ENCODE measurements at regions not wholly inside any gene's neighbourhood (a gene's known extent, or its start where the extent isn't known, plus 50 kb on each side); places are given as distances from the start of the nearest gene placed in this dataset.
"Not testable (repeated sequence)": the region's sequence is repeated elsewhere in the genome, so short reads cannot be mapped to it uniquely, and the experiment has no call there.

DNA sequence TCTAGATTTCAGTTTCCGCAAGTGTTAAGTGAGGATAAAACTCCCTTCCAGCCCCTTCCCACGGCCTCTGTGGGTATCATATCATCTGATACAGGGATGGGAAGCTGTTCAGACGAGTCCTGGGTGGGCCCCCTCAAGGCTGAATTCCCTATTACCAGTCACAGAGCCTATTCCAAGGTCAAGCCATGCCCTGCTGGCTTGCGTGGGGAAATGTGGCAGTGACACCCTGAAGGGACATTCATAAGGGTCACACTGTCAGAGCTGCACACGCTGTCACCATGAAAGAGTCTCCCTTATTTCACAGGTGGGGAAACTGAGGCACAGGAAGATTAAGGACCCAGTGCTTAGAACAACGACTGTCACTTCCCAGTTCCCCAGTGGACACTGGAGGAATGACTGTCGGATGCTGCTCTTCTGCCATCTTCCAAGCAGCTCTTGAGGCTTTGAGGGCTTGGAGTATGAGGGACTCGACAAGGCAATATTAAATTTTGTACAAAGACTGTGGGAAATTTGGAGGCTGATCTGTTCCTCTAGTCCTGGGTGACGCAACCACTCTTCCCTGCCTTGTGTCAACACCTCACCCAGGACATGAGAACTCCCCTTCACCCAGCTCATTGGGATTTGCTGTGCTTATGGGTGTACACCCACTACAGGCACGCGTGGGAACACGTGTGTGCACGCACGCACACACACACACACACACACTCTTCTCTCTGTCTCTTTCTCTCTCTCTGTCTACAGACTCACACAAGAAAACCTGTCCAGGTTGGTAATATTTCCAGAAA lies 386.0 kb downstream of the RPS24 start:
- DNase-seq, result no peak

DNA sequence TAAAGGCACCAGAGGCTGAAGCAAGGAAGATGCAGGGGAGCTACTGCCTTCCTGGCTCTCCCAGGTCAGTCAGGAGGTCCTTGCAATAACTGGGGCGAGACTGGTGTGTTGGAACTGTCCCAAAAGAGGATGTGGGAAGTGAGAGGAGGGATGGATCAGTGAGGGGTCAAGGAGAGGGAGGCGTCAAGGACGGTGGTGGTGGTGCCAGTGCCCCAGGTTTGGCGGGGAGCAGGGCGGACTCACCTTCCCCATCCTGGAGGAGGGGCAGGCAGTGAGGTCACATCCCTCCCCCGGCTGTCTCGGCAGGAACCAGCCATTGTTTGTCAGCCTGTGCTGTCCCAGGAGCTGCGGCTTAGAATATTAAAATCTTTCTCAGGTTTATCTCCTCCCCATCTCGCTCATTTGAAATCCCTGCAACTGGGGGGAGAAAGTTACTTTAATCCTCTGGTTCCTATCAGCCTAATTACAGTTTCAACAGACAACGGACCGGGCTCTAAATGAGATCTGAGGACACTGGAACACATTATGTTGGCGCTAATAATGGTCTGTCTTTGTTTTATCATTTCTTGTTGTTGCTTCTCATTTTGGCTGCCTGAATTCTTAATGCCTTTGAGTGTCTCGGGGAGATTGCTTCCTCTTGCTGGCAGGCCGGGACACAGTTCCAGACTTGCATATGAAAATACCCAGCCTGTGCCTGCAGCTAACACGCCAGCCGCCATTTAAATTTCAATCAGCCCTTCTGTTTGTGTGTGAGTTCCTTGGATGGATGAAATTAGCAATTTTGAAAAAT lies 387.5 kb downstream of the RPS24 start:
- no peak for DNase-seq

DNA sequence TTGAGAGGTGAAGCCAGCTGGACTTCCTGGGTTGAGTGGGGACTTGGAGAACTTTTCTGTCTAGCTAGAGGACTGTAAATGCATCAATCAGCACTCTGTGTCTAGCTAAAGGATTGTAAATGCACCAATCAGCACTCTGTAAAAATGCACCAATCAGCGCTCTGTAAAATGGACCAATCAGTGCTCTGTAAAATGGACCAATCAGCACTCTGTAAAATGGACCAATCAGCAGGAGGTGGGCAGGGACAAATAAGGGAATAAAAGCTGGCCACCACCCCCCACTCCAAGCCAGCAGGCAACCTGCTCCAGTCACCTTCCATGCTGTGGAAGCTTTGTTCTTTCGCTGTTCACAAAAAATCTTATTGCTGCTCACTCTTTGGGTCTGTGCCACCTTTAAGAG lies 390.4 kb downstream of the RPS24 start:
- DNase-seq, result not testable (repeated sequence)

DNA sequence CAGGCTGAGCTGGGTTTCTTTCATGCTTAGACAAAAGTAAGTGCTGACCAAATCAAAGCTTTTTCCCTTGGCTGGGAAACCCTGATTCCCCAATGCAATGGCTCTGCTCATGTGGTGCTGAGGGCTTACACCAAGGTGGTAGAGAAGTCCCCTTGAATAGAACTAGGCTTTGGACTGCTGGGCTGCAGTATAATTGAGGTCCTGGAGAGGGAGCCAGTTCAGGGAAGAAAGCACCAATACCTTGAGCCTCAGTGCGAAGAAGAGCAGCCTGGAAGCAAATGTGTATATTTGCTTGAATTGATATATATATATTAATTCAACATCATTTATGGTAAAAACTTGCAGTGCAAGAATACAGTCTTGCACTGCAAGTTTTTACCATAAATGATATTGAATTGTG lies 391.1 kb downstream of the RPS24 start:
- DNase-seq, result no peak

DNA sequence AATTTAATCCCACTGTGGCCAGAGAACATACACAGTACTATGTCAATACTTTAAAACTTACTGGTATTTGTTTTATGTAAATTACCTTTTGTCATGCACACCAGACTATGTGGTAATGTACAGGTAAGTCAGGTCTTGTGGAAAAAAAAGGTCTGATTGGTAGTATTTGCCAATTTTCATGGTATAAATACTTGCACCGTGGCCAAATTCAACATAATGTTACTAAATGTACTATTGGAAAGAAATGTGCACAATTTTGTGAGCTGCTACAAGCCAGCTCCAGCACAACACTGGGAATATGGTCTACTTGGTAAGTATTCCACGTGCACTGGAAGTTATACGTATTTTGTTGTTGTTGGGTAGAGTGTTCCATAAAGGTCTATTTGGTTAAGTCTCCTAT lies 392.5 kb downstream of the RPS24 start:
- DNase-seq, result no peak

DNA sequence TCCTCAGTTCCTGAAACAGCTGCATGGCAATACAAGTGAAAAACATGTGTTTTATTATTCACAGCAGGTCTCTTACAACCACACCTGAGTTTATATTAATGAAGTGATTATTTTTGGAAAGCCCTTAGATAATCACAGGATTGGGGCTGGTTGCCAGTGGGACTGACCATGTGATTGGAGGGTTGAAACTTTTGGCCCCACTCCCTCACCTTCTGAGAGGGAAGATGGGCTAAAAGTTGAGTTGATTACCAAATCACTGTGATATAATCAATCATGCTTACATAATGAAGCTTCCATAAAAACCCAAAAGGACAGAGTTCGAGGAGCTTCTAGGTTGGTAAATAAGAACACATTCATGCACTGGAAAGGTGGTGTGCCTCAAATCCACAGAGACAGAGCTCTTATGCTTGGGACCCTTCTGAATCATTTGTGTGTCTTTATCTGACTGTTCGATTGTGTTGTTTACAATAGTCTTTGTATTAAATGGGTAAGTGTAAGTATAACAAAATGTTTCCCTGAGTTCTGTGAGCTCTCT lies 393.9 kb downstream of the RPS24 start:
- DNase-seq, result no peak

DNA sequence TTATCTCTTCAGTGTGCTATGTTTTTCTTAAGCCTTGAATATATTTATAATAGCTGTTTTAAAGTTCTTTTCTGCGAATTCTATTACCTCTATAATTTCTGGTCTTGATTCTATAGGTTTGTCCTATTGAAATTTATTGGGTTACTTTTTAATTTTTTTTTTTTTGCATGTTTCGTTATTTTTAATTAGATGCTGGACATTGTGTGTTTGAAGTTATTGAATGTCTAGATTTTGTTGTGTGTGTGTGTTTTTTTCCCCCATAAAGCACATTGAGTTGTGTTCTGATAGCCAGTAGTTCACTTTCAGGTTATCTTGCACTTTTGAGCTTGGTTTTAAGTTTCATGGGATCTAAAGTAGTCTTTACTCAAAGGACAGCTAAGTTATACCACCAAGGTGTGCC lies 394.9 kb downstream of the RPS24 start:
- no peak for DNase-seq

DNA sequence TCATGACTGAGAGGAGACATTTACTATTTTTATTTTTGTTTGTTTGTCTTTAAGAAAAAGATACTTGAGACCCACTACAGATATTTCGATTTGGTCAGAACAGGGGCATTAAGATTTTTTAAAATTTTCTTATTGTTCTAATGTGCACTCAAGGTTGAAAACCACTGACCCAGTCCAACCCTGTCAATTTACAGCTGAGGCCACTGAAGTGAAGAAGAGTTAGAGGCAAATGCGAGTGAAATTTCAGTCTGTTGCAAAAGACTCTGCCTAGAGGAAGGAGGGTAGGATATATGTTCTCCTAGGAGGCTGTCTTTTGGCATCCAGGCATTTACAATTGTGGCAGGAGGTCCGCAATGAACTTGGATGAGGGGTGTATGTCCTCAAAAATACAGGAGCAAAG lies 396.3 kb downstream of the RPS24 start:
- DNase-seq, result no peak

DNA sequence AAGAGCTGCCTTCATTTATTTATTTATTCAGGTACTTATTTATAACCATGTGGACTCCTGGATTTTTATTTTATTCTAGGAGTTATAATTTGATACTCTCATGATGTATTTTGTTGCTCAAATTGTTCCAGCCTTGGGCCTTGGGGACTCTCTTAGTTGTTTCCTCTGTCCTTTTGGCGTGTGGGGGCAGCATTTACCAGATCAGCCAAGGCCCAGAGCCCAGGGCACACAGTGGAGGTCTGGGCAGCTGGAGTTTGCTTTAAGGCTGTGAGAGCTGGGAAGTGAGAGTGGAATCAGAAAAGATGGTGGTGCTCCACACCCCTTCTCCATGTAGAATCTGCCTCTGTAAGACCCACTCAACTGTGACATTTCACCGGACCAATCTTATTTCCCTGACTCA lies 398.9 kb downstream of the RPS24 start:
- DNase-seq, result no peak

DNA sequence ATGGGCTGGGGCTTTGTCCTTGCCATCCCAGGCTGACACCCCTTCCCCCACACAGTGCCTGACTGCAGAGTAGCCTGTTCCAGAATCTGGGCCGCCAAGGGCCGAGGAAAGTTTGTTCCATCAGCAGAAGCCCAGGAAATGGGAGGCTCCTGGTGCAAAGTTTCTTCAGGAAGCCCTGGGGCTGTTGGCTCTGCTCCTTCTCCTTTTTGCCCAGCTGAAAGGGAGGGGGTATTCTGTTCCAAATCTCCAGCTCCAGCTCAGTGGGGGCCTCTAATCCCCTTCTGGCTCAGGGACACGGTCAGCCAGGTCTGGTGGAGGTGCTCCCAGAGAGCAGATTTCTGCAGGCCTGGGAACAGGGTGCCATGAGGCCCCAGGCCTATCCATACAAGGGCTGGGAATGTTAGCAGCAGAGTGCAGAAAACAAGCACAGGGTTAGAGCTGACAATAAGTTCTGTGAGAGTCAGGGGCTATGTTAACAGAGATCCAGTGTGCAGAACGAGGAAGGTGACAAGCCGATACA lies 399.5 kb downstream of the RPS24 start:
- DNase-seq, result no peak

DNA sequence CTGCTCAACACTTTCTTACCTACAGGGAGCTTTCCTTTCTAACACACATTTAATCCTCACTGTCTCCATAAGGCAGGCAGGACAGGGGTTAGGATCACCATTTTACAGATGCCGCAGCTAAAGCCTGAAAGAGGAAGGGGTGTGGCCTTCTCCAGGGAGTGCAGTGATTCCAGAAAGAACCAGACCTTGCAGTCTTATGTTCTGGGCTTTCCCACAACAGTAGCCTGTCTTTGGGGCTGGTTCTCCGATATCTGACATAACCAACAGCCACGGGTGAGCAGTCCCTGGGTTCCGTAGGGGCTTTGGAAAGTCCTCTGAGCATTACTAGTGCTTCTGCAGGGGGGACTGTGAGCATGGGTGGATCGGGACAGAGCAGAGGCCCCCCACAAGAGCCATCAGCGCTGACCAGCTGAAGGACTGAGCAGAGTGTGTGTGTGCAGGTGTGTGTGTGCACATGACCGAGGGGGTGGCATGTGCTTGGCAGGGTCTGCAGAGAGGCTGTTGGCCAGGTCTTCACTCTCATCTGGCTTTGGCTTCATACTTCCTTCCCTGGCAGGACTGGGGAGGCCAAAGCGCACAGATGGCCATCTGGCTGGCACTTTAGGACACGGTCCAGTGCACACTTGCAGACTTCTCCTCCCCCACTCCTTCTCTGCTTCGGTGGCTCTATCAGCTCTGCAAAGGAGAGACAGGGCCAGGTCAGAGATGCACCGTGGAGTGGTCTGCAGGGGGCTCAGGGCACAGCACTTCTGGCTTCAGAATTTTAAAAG lies 400.3 kb downstream of the RPS24 start:
- no peak for DNase-seq

DNA sequence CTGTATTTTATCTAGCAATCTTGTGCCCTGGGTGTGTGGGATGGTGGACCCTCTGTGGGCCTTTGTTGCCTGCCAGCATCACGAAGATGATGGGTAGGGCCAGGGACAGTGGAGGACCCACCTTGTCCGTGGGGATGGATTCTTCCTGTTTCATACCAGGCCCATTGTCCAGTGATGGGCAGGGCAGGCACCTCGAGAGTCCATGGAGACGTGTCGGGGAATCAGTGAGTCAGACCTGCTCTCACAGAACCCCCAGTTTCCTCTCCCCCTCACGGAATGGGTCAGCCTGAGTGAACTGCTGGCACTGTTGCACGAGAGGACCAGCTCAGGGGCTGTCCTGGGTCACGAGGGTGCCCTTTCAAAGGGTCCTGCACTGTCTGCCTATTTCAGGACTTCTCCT lies 401.2 kb downstream of the RPS24 start:
- DNase-seq, result no peak

DNA sequence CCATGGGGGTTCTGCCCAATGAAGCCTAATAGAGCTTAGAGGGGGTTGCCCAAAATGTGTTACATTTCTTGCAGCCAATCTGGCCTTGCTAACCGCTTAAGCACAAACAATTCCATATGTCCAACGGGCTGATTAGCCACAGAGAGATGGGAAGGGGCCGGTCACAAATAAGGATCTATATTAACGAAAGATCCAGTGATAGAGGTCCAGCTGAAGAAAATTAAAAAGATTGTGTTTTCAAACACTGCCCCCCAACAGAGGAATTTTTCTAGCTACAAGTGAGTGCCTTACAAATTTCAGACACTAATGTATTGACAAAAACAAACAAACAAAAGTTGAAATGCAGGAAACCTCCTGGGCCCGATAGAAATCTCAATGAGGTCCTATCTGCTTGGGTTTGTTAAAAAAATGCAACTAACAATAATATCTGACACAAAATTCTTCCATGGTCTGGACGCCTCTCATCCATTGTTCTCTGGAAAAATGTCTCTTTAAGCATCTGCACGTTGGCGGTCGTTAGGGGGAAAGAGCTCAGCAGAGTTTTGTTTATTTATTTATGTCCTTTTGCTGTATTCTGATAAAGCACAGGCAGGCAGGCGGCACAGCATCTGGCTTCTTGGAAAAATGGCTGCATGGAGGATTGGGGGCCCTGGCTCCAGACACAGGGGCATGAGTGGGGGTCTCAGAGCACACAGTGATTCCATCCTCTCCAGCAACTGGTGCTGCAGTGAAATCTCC lies 402.0 kb downstream of the RPS24 start:
- DNase-seq, result no peak

DNA sequence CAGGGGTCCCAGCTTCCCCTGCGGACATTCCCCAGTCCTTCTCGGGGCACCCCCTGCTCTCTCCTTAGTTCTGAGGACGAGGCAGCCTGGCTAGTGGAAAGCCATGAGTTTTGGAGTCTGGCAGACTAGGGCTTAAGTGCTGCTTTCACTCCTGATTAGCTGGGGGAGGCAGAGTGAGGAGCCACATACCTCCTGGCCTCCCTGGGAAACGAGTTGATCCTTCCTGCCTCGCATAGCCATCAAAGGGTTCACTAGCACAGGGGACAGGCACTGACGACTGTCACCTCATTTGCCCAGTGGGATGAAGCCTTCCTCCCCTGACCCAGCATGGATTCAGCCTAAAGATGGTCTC lies 402.5 kb downstream of the RPS24 start:
- no peak for DNase-seq

DNA sequence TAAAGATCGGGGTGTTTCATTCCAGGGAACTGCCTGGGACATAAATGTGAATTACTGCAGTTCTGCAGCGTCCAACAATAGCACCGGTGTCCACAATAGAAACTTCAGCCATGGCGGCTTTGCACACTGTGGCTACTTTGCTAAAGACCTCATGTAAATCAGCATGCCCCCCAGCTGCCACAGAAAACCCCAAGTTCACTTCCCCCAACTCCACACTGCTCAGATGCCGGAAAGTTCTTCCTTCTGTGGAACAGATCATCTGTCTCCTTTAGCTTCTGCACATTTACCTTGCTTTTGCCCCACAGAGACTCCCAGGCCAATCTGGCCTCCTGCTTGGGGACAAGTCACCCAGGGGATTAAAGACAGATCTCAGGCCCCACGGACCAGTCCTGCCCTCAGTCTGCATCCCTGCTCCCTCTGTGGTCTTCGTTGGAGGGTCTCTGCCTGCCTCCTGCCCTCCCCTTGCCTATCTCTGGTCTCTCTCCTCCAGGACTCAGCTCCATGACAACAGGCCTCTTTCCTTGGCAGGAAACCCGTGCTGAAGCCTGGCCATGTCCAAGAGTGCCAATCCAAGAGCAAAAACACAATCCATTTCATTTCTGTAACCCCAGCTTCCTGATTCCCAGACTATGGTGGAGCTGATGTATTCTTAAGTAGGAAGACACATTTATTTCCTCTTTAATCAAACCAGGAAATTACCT lies 403.2 kb downstream of the RPS24 start:
- DNase-seq, result no peak

DNA sequence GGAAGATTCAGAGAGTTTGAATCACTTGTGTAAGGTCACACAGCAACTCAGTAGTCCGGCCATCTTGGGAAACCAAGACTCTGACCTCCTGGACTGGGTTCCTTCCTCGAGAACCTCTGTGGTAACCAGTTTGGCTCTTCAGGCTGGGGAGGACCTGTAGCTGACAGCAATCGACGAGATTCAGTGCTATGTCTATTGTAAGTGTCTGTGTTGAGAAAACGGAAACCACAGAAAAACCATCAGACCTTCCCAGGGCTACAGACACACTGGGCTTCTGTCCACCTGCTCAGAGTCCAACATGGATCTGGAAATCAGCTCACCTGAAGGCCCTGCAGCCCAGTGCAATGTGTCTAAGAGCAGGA lies 403.7 kb downstream of the RPS24 start:
- DNase-seq, result no peak

DNA sequence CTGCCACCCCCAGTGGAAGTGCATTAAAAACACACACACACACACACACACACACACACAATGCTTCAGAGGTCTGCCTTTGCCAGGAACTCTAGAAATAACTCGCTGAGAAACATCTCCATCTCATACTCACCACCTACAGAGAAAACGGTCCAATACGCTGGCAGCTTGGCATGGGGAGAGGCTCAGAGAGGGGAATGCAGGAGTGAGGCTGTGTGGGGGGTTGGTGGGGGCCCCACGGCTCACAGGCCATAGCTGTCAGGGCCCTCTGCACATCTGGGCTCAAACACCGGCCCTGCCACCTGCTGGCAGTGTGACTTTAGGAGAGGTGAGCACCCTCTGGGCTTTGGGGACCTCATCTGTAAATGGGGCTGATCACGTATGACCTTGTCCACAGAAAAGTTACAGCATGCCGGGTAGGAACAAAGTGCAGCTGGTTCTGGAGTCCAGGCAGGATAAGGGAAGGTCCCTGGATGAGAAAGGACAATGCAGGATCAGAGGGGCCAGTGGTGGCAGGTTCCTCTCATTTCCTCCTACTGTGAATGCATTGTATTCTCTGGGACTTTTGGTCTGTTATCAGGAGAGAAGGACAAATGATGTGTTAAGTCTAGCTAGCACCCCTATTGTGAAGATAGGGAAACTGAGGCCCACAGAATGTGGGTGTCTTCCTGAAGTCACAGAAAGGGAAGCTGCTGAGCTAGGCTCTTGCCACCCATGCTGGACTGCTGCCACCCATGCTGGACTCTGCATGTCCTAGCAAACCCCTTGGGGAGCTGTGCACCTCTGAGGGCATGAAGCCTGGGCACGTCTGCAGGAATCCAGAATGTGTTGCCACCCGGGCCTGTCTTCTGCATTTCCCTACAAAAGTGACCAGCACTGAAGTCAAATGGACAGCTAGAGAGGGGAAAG lies 404.6 kb downstream of the RPS24 start:
- no peak for DNase-seq

DNA sequence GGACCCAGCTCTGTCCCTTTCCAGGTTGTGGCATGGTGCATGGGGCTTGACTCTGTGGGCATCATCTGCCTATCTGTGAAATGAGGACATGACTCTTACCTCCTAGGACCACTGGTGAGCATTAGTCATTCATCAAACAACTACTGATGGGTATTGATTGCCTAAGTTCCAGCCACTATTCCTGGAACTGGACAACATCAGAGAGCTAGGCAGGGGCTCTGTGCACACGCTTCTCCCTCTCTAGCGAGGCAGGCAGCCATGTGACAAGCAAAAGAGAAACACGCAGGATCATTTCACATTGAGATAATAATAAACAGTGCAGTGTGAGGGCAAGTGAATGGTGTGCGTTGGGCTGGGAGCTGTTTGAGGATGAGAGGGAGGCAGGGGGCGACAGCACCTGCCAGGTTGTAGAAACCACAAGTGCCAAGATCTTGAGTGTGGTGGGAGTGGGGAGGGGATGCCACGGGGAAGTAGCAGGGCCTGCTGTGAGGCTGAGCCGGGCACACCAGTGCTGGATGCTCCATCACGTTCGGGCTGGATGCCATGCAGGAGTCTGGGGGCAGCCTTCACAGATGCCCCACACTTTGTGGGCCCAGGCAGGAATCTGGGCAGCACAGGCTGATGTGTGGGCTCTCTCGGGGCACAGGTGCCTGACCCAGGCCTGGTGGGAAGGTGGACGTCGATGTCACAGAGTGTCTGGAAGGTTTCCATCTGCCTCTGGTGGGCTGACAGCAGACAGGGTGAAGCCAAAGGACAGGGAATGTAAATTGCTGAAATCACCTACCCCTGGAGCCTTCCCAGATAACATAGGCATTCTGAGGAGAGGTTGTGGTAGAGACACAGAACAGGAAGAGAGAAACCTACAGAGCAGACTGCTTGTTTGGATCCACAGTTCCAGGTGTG lies 405.5 kb downstream of the RPS24 start:
- no peak for DNase-seq

DNA sequence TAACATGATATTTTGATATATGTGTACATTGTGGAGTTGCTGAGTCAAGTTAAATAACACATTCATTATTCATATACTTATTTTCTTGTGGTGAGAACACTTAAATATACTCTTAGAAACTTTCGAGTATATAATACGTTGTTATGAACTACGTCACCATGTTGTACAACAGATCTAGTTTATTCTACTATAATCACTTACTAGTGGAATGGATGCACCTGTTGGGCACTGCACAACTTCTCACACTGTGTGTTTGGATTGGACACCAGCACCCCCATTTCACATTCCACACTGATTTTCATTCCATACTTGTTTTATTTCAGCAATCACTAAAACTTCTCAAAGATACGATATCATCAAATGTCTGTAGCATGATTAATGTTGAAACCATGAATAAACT lies 407.3 kb downstream of the RPS24 start:
- no peak for DNase-seq

DNA sequence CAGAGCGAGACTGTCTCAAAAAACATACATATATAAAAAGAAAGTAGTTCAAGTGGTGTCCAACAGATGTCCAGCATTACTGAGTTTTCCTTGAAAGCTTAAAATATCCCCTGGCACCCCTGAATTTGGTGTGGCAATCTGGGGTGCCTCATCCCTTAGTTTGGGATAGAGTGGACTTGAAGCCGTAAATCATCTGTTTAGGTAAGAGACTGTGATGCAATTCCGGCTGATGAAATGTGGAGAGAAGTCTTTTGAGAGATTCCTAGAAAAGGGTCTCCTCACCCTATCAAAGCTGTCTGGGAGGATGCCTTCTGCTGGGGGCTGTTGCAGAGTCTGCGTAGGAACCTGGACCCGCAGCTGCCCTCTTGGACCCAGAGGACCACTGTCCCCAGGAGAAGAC lies 408.0 kb downstream of the RPS24 start:
- DNase-seq, result no peak

All from stimulated activated CD4-positive, alpha-beta T cell treated with anti-CD3 and anti-CD28 coated beads, Interleukin-4, amount 100 ng/mL, for 24 hours (primary cell).